ENCODE measurements at regions not wholly inside any gene's neighbourhood (a gene's known extent, or its start where the extent isn't known, plus 50 kb on each side); places are given as distances from the start of the nearest gene placed in this dataset.

DNA sequence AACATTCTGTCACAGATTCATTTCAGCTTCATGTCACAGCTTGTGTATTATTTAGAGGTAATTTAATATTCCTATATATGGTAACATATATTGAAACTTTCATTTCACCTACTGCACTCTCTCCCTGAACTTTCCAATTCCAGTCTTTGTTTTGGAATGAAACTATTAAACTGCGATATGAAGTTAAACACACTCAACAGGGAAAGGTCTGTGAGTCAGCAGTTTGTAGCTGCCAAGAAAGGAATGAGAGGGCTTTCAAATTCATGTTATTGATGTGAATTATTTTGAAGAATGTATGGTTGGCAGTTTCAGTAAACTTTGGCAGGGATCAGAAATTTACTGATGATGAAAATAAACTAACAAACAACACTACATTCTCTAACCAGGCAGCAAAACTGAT lies 148.3 kb downstream of the HNMT start:
- TF ChIP-seq, protein P1, sequence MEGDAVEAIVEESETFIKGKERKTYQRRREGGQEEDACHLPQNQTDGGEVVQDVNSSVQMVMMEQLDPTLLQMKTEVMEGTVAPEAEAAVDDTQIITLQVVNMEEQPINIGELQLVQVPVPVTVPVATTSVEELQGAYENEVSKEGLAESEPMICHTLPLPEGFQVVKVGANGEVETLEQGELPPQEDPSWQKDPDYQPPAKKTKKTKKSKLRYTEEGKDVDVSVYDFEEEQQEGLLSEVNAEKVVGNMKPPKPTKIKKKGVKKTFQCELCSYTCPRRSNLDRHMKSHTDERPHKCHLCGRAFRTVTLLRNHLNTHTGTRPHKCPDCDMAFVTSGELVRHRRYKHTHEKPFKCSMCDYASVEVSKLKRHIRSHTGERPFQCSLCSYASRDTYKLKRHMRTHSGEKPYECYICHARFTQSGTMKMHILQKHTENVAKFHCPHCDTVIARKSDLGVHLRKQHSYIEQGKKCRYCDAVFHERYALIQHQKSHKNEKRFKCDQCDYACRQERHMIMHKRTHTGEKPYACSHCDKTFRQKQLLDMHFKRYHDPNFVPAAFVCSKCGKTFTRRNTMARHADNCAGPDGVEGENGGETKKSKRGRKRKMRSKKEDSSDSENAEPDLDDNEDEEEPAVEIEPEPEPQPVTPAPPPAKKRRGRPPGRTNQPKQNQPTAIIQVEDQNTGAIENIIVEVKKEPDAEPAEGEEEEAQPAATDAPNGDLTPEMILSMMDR (IDR thresholded peaks at IDR 0.05; ENCODE audit: low read depth, low read length) = no peak
- no peak overlapping the region for H3K27ac ChIP-seq (ENCODE audit: low read depth, low read length)
- DNase-seq (ENCODE audit: low read depth, low spot score) = no peak
- no peaks in the 10 kb centered on the region for H3K9me3 ChIP-seq (ENCODE audit: control insufficient read depth, insufficient read depth, low read length)
- H3K27me3 ChIP-seq (ENCODE audit: control insufficient read depth, insufficient read depth, low read length) = no peaks in the 10 kb centered on the region
- POLR2A ChIA-PET = no interaction called here
- H3K4me3 ChIP-seq (ENCODE audit: low read depth, low read length) = no peak overlapping the region
- CTCF ChIA-PET = no interaction called here

DNA sequence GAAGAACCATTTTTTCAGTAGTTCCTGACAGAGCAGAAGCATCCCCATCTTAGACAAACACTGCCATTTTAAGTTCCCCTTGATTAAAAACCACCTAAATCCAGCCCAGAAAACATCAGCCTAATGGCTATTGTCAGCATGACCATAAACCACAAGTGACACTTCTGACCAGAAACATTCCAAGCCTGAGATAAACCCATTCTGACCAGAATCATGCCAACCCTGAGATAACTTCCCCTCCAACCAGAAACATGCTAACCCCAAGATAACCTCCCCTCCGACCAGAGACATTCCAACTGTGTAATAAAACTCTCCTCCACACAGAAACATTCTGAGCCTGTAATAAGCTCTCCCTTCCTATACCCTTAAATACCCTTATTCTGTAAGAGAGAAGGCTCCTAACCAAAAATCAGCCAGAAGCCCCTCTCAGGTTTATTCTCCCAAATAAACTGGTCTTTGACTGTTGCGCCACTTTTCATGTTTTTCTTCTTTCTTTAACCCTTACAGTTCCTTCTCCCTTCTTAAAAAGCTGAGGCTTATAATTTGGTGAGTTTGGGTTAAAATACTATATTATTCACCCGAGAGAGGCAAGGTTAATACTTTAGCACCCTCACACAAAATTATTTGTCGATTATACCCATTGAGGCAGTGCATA lies 149.7 kb downstream of the HNMT start:
- POLR2A ChIA-PET = no interaction called here

DNA sequence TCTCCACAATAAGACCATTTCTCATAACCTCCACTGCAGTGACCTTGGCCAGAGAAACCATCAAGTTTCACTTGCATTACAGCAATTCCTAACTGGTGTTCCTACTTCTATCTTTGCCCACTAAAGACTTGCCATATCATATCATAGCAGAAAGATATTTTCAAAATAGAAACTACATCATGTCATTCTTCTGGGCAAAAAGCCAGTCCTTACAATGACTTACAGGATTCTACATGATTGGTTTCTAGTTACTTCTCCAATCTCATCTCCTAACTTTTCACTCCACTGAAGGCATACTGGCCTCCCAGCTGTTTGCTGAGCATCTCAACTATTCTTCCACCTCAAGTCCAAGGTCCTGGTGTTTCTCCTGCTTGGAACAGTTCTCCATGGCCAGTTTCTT lies 151.4 kb downstream of the HNMT start:
- POLR2A ChIA-PET = no interaction called here
- H3K27ac ChIP-seq (ENCODE audit: low read depth, low read length) = no peak overlapping the region

More for the DNA sequence above, 149.7 kb downstream of the HNMT start:
- Histone ChIP-seq H3K27ac (ENCODE audit: low read depth, low read length) (no peak overlapping the region), H3K4me3 (ENCODE audit: low read depth, low read length) (no peak overlapping the region), H3K9me3 (ENCODE audit: control insufficient read depth, insufficient read depth, low read length) (no peaks in the 10 kb centered on the region), H3K27me3 (ENCODE audit: control insufficient read depth, insufficient read depth, low read length) (no peaks in the 10 kb centered on the region)
- no peak for DNase-seq (ENCODE audit: low read depth, low spot score)
- CTCF ChIA-PET = no interaction called here
- TF ChIP-seq, protein P1 (IDR thresholded peaks at IDR 0.05; ENCODE audit: low read depth, low read length) = no peak

DNA sequence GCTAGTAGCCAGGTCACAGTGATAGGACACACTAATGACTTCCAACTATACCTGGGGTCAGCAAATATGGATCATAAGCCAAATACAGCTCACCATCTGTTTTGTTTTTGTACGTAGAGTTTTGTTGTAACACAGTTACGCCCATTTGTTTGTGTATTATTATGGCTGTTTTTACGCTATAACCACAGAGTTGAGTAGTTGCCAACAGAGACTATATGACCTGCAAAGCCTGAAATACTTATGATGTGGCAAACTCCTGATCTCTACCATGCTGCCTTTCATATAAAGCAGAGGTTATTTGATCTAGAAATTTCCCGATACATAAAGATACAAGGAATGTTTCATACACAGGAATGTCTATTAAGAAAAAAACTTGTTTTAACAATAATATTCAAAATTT lies 152.2 kb downstream of the HNMT start:
- TF ChIP-seq, protein P1 (IDR thresholded peaks at IDR 0.05; ENCODE audit: low read depth, low read length) = no peak
- Histone ChIP-seq H3K27me3 (ENCODE audit: control insufficient read depth, insufficient read depth, low read length) (no peaks in the 10 kb centered on the region), H3K27ac (ENCODE audit: low read depth, low read length) (no peak overlapping the region), H3K4me3 (ENCODE audit: low read depth, low read length) (no peak overlapping the region), H3K9me3 (ENCODE audit: control insufficient read depth, insufficient read depth, low read length) (no peaks in the 10 kb centered on the region)
- POLR2A ChIA-PET = no interaction called here
- no peak for DNase-seq (ENCODE audit: low read depth, low spot score)
- CTCF ChIA-PET = no interaction called here

More for the DNA sequence above, 151.4 kb downstream of the HNMT start:
- H3K9me3 ChIP-seq (ENCODE audit: control insufficient read depth, insufficient read depth, low read length) = no peaks in the 10 kb centered on the region
- TF ChIP-seq, protein P1 (IDR thresholded peaks at IDR 0.05; ENCODE audit: low read depth, low read length) = no peak
- CTCF ChIA-PET = no interaction called here
- H3K4me3 ChIP-seq (ENCODE audit: low read depth, low read length) = no peak overlapping the region
- H3K27me3 ChIP-seq (ENCODE audit: control insufficient read depth, insufficient read depth, low read length) = no peaks in the 10 kb centered on the region
- no peak for DNase-seq (ENCODE audit: low read depth, low spot score)

DNA sequence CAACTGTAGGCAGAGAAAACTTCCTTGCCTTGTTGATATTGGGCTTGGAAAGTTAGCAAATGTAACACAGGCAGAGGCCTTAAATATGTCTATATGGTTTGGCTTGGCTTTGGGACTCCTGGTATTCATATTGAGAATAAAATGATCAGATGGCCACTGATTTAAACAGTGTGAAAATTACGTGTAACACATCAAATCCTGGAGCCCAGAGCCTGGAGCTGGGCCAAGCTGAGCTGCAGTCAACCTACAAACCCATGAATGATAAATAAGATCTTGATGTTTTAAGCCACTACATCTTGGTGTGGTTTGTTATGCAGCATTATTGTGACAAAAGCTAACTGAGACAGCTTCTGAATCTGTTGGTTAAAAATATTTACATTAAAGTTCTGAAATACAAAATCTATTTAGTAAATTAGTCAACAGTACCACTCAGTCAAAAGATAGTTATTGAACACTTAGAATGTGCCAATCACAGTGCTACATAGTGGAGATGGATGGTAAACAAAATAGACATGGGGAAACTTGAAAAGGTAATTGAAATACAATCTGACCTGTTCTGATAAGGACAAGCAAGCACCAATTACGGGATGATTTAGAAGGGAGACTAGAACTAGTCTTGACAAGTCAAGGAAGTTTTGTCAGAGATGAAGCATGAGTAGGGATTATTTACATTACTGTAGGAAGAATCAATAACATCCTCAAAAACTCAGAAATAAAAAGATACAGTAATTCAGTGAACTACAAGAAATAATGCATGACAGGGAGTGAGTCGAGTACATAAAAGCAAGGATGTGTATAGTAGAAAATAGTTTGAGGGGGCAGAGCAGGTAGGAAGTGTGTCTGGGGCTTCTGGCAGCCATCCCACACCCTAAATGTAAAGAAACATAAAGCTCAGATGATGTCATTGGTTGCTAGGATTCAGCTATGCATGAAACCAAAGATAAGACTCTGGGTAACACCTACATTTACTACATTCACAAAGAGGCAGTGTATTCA lies 157.7 kb downstream of the HNMT start:
- no peak for DNase-seq (ENCODE audit: low read depth, low spot score)
- ChIA-PET POLR2A (no interaction called here), CTCF (no interaction called here)
- H3K9me3 ChIP-seq (ENCODE audit: control insufficient read depth, insufficient read depth, low read length) = no peaks in the 10 kb centered on the region
- H3K27me3 ChIP-seq (ENCODE audit: control insufficient read depth, insufficient read depth, low read length) = peaks cover 3% of the 10 kb centered on the region
- TF ChIP-seq, protein P1 (IDR thresholded peaks at IDR 0.05; ENCODE audit: low read depth, low read length) = no peak
- H3K27ac ChIP-seq (ENCODE audit: low read depth, low read length) = no peak overlapping the region
- H3K4me3 ChIP-seq (ENCODE audit: low read depth, low read length) = no peak overlapping the region
